NCI-H2196 treated with DMSO at 0.1 percent for 48 hours (cell line): ENCODE measurements at regions not wholly inside any gene's neighbourhood (a gene's known extent, or its start where the extent isn't known, plus 50 kb on each side); places are given as distances from the start of the nearest gene placed in this dataset.
A peak's percentile ranks its signal among the peaks of the same experiment; 100 is the strongest.
"Not testable (repeated sequence)": the region's sequence is repeated elsewhere in the genome, so short reads cannot be mapped to it uniquely, and the experiment has no call there.

Experiments used
- DNase-seq: peaks from one replicate; lab custom pipeline; 2025; ENCODE audit not compliant: unreplicated experiment; lab: John Stamatoyannopoulos, UW

GRCh38 chrX:13518126-13518525 lies 51.3 kb upstream of the EGFL6 start:
- no peak for DNase-seq

GRCh38 chrX:13515211-13515930 lies 54.0 kb upstream of the EGFL6 start:
- no peak for DNase-seq

GRCh38 chrX:13511944-13512330 lies 57.5 kb upstream of the EGFL6 start:
- DNase-seq = no peak

GRCh38 chrX:13511241-13511943 lies 58.0 kb upstream of the EGFL6 start:
- no peak for DNase-seq

GRCh38 chrX:13507893-13508292 lies 61.5 kb upstream of the EGFL6 start:
- no peak for DNase-seq

GRCh38 chrX:13506574-13506973 lies 62.8 kb upstream of the EGFL6 start:
- no peak for DNase-seq

- no peak for DNase-seq
Measured at GRCh38 chrX:13502590-13502989, 66.8 kb upstream of the EGFL6 start.

- DNase-seq = no peak
Measured at GRCh38 chrX:13499736-13500135, 69.7 kb upstream of the EGFL6 start.

GRCh38 chrX:13498238-13498637 lies 71.2 kb upstream of the EGFL6 start:
- no peak for DNase-seq

GRCh38 chrX:13495232-13495631 lies 74.2 kb upstream of the EGFL6 start:
- DNase-seq = no peak

- DNase-seq = no peak
Measured at GRCh38 chrX:13494562-13494961, 74.8 kb upstream of the EGFL6 start.

GRCh38 chrX:13493659-13494058 lies 75.7 kb upstream of the EGFL6 start:
- no peak for DNase-seq

GRCh38 chrX:13492286-13492685 lies 77.1 kb upstream of the EGFL6 start:
- DNase-seq = no peak

GRCh38 chrX:13491061-13491460 lies 78.3 kb upstream of the EGFL6 start:
- DNase-seq = no peak

- DNase-seq = no peak
Measured at GRCh38 chrX:13489454-13489853, 79.9 kb upstream of the EGFL6 start.

GRCh38 chrX:13487731-13488505 lies 81.5 kb upstream of the EGFL6 start:
- DNase-seq = peak; percentile 18

GRCh38 chrX:13485167-13485566 lies 84.2 kb upstream of the EGFL6 start:
- no peak for DNase-seq

GRCh38 chrX:13483773-13484172 lies 85.6 kb upstream of the EGFL6 start:
- no peak for DNase-seq

- DNase-seq = no peak
Measured at GRCh38 chrX:13482746-13483541, 86.5 kb upstream of the EGFL6 start.

- not testable (repeated sequence) for DNase-seq
Measured at GRCh38 chrX:13480780-13481179, 88.6 kb upstream of the EGFL6 start.

- DNase-seq = no peak
Measured at GRCh38 chrX:13479452-13479813, 90.0 kb upstream of the EGFL6 start.
